Endothelial cell of umbilical vein (primary cell): ENCODE measurements at regions not wholly inside any gene's neighbourhood (a gene's known extent, or its start where the extent isn't known, plus 50 kb on each side); places are given as distances from the start of the nearest gene placed in this dataset.
A peak's percentile ranks its signal among the peaks of the same experiment; 100 is the strongest.

ENCODE experiments used
- BruUV-seq: library from RNA; stranded (reverse); fragments of 400-500 nt; replicated peaks from 2 replicates; lab custom pipeline; 2021; lab: Mats Ljungman, UMichigan
- CTCF ChIA-PET: fragments of 300-600, 350-600 bp; sonication (Branson Sonifier 250); formaldehyde crosslinking; loops from one replicate; lab custom pipeline; 2021; ENCODE audit warnings: antibody characterized with exemption, inconsistent platforms; lab: Charles Lee
- POLR2A ChIA-PET: fragments of 300-600, 350-600 bp; sonication (Branson Sonifier 250); formaldehyde crosslinking; loops from one replicate; lab custom pipeline; 2021; ENCODE audit warnings: antibody characterized with exemption, inconsistent platforms; lab: Charles Lee
- DNase-seq: peaks from one replicate; pipeline ENCODE4 v3.0.0-alpha.2; 2011; ENCODE audit warnings: low read depth, low spot score
- FAIRE-seq: peaks from 2 replicates; lab custom pipeline; 2011; peaks lifted over from hg19 to GRCh38; lab: Jason Lieb, UNC
- H2AFZ ChIP-seq: 2 replicates; pipeline ENCODE4 v1.6.0; 2012; ENCODE audit warnings: low read depth, low read length, control low read depth, inconsistent platforms
- H3K27ac ChIP-seq: 2 replicates; pipeline ENCODE4 v1.5.1; 2011; ENCODE audit warnings: low read depth, mild to moderate bottlenecking, control low read depth, low read length, moderate library complexity; ENCODE audit not compliant: insufficient read depth
- H3K27me3 ChIP-seq, 2 experiments: 2 replicates each; pipeline versions ENCODE4 v1.6.0 to v1.6.1; 2011; ENCODE audit warnings: low read length in 2 of 2, mixed read lengths in 1 of 2; ENCODE audit not compliant: control insufficient read depth in 2 of 2, insufficient read depth in 2 of 2
- H3K36me3 ChIP-seq, 2 experiments: 2 replicates in 1 of 2; 3 replicates in 1 of 2; pipeline ENCODE4 v1.5.1; 2011; ENCODE audit warnings: low read length in 2 of 2, mild to moderate bottlenecking in 1 of 2, moderate library complexity in 1 of 2; ENCODE audit not compliant: control insufficient read depth in 2 of 2, insufficient read depth in 2 of 2; ENCODE audit errors: extremely low read depth in 1 of 2
- H3K4me1 ChIP-seq: 3 replicates; pipeline ENCODE4 v1.5.1; 2011; ENCODE audit warnings: mild to moderate bottlenecking, low read length; ENCODE audit not compliant: control insufficient read depth, insufficient read depth; ENCODE audit errors: extremely low read depth
- H3K4me2 ChIP-seq: 2 replicates; pipeline ENCODE4 v1.6.1; 2011; ENCODE audit warnings: low read length, control low read depth, mixed read lengths; ENCODE audit not compliant: insufficient read depth
- H3K4me3 ChIP-seq, 3 experiments: fragments of 200-600 bp in 1 of 3; sonication (generic), shearing (Covaris generic) in 1 of 3; replicated peaks in 1 of 3; 2 replicates each; pipeline ENCODE4 v1.5.1; 2011 to 2016; ENCODE audit warnings: control low read depth in 3 of 3, low read length in 3 of 3, mild to moderate bottlenecking in 2 of 3, inconsistent platforms in 1 of 3, low read depth in 1 of 3, moderate library complexity in 1 of 3; ENCODE audit not compliant: insufficient read depth in 1 of 3
- H3K79me2 ChIP-seq: 2 replicates; pipeline ENCODE4 v1.6.0; 2012; ENCODE audit warnings: low read length, inconsistent platforms; ENCODE audit not compliant: control insufficient read depth, insufficient read depth
- H3K9ac ChIP-seq: replicated peaks from 2 replicates; pipeline ENCODE3; 2011; ENCODE audit warnings: low read length, control low read depth; ENCODE audit not compliant: insufficient read depth; ENCODE audit errors: extremely low read depth
- H3K9me1 ChIP-seq: replicated peaks from 3 replicates; pipeline ENCODE4 v1.6.0; 2011; ENCODE audit warnings: mild to moderate bottlenecking, low read length; ENCODE audit not compliant: control insufficient read depth, insufficient read depth; ENCODE audit errors: extremely low read depth
- H3K9me3 ChIP-seq: replicated peaks from 2 replicates; pipeline ENCODE4 v1.5.1; 2012; ENCODE audit warnings: low read length, inconsistent platforms; ENCODE audit not compliant: control insufficient read depth, insufficient read depth
- H4K20me1 ChIP-seq: replicated peaks from 2 replicates; pipeline ENCODE3; 2011; ENCODE audit warnings: mild to moderate bottlenecking, low read length; ENCODE audit not compliant: control insufficient read depth, insufficient read depth; ENCODE audit errors: extremely low read depth
- EZH2 ChIP-seq: IDR thresholded peaks from 2 replicates; pipeline ENCODE4 v1.6.1; 2012; ENCODE audit warnings: borderline replicate concordance, low read depth, mild to moderate bottlenecking, moderate library complexity, low read length, inconsistent platforms; ENCODE audit not compliant: severe bottlenecking
- FOS ChIP-seq: IDR thresholded peaks from 2 replicates; pipeline ENCODE4 v1.6.1; 2011; ENCODE audit warnings: mild to moderate bottlenecking, low read length, moderate library complexity, borderline replicate concordance; ENCODE audit not compliant: insufficient read depth
- GATA2 ChIP-seq: IDR thresholded peaks from 2 replicates; pipeline ENCODE4 v1.7.0; 2011; ENCODE audit warnings: low read depth, mild to moderate bottlenecking, moderate library complexity, mixed read lengths, low read length; ENCODE audit not compliant: insufficient read length, insufficient read depth
- JUN ChIP-seq: IDR thresholded peaks from 2 replicates; pipeline ENCODE4 v1.6.1; 2011; ENCODE audit warnings: borderline replicate concordance, low read depth; ENCODE audit not compliant: insufficient read length, insufficient read depth
- MYC ChIP-seq: IDR thresholded peaks from one replicate; pipeline ENCODE4 v1.6.1; 2011; ENCODE audit warnings: mild to moderate bottlenecking, low read depth, low read length
- POLR2A ChIP-seq: IDR thresholded peaks from 2 replicates; pipeline ENCODE4 v1.6.1; 2012; ENCODE audit warnings: low read depth, mild to moderate bottlenecking, control low read depth, low read length
- POLR2AphosphoS5 ChIP-seq: IDR thresholded peaks from 2 replicates; pipeline ENCODE4 v1.6.1; 2012; ENCODE audit warnings: low read depth, mild to moderate bottlenecking, control low read depth, low read length, moderate library complexity; ENCODE audit not compliant: insufficient read depth
- dilution Hi-C: fragments of 300-500 bp; cut with MboI; formaldehyde crosslinking; loops from one replicate; pipeline ENCODE4 v1.15.0; 2019; ENCODE audit warnings: low sequenced_read_pairs; ENCODE audit not compliant: extremely low pct_ligation_motif_present
- intact Hi-C: fragments of 100-400 bp; cut with micrococcal nuclease; formaldehyde crosslinking; loops from one replicate; pipeline ENCODE4 v1.10.0; 2022
- TF ChIP-seq, protein P1 (sequence below), 2 donors: IDR thresholded peaks; 1 replicate in 1 of 2; 2 replicates in 1 of 2; pipeline ENCODE4 v1.5.1; 2011; ENCODE audit warnings: low read length in 2 of 2, mild to moderate bottlenecking in 2 of 2, moderate library complexity in 2 of 2, control low read depth in 1 of 2, inconsistent platforms in 1 of 2, low read depth in 1 of 2; ENCODE audit not compliant: insufficient read depth in 1 of 2; ENCODE audit errors: extremely low read depth in 1 of 2
- TF ChIP-seq, protein P2 (sequence below): IDR thresholded peaks from 2 replicates; pipeline ENCODE4 v1.6.1; 2011; ENCODE audit not compliant: insufficient read depth, insufficient read length

DNA sequence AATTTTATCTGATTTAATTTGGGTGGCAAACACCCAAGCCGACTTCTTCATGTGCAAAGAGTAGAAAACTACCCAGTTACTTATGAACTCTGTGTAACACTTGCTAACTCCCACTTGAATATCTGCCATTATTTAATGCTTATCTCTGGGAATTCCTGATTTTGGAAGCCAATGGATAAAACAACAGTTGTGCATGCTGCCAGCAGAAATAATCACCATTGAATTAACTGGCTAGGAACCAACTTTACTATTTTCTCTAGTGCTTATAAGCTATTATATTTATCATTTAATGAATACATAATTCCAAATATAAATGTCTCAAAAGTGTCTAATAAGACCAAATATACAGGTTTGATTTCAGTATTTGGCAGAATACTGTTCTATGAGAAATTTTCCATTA is 85.7 kb downstream of the IZUMO3 start:
- Histone ChIP-seq H3K79me2 (no peaks in the 10 kb centered on the region), H3K4me2 (no peak overlapping the region), H3K9me1 (no peaks in the 10 kb centered on the region), H3K9me3 (no peaks in the 10 kb centered on the region), H3K27me3 (no peaks in the 10 kb centered on the region), H3K27ac (no peak overlapping the region), H2AFZ (no peak overlapping the region), H3K4me1 (peaks cover 5% of the 10 kb centered on the region), H3K4me3 (no peak overlapping the region), H3K9ac (no peak overlapping the region), H4K20me1 (no peaks in the 10 kb centered on the region), H3K36me3 (no peaks in the 10 kb centered on the region)
- dilution Hi-C loops (no loop called here), intact Hi-C loops (no loop called here)
- ChIA-PET POLR2A (no interaction called here), CTCF (no interaction called here)
- FAIRE-seq (no peak), DNase-seq (peak; percentile 3)
- TF ChIP-seq, protein P1, sequence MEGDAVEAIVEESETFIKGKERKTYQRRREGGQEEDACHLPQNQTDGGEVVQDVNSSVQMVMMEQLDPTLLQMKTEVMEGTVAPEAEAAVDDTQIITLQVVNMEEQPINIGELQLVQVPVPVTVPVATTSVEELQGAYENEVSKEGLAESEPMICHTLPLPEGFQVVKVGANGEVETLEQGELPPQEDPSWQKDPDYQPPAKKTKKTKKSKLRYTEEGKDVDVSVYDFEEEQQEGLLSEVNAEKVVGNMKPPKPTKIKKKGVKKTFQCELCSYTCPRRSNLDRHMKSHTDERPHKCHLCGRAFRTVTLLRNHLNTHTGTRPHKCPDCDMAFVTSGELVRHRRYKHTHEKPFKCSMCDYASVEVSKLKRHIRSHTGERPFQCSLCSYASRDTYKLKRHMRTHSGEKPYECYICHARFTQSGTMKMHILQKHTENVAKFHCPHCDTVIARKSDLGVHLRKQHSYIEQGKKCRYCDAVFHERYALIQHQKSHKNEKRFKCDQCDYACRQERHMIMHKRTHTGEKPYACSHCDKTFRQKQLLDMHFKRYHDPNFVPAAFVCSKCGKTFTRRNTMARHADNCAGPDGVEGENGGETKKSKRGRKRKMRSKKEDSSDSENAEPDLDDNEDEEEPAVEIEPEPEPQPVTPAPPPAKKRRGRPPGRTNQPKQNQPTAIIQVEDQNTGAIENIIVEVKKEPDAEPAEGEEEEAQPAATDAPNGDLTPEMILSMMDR (IDR thresholded peaks at IDR 0.05; ENCODE audit: extremely low read depth in 1 of 2, insufficient read depth in 1 of 2, low read depth in 1 of 2, low read length in 2 of 2), result no peak
- no peak for TF ChIP-seq EZH2
- TF ChIP-seq GATA2, result no peak
- no peak for TF ChIP-seq JUN
- TF ChIP-seq MYC, result no peak
- no peak for TF ChIP-seq POLR2AphosphoS5
- TF ChIP-seq, protein P2, sequence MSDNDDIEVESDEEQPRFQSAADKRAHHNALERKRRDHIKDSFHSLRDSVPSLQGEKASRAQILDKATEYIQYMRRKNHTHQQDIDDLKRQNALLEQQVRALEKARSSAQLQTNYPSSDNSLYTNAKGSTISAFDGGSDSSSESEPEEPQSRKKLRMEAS, result no peak
- TF ChIP-seq POLR2A, result no peak
- no peak for TF ChIP-seq FOS
- no TSS peak for BruUV-seq
